Lung (tissue), 11 donors: ENCODE measurements at regions not wholly inside any gene's neighbourhood (a gene's known extent, or its start where the extent isn't known, plus 50 kb on each side); places are given as distances from the start of the nearest gene placed in this dataset.

Experiments used
- ATAC-seq: fragments of 200-7000 bp; cut with Tn5 transposase; one replicate; pipeline ENCODE4 v1.9.1; 2020; ENCODE audit warnings: moderate number of reproducible peaks; ENCODE audit not compliant: insufficient read depth, low FRiP score
- DNase-seq, 3 donors: peaks; one replicate each; pipeline ENCODE4 v3.0.0-alpha.2; 2013 to 2017
- H3K27ac ChIP-seq, 2 donors: one replicate each; pipeline ENCODE4 v1.5.1; 2013; ENCODE audit warnings: mild to moderate bottlenecking in 2 of 2, moderate library complexity in 2 of 2, control low read depth in 1 of 2, inconsistent platforms in 1 of 2, low read depth in 1 of 2, low read length in 1 of 2
- H3K27me3 ChIP-seq, 3 donors: one replicate each; pipeline ENCODE4 v1.5.1; 2013; ENCODE audit warnings: low read length in 2 of 3; ENCODE audit not compliant: control insufficient read depth in 3 of 3, insufficient read depth in 3 of 3
- H3K36me3 ChIP-seq, 4 donors: one replicate each; pipeline ENCODE4 v1.5.1; 2013; ENCODE audit warnings: low read length in 4 of 4, mild to moderate bottlenecking in 1 of 4, moderate library complexity in 1 of 4; ENCODE audit not compliant: control insufficient read depth in 4 of 4, insufficient read depth in 4 of 4
- H3K4me1 ChIP-seq, 5 donors: one replicate each; pipeline ENCODE4 v1.5.1; 2013; ENCODE audit warnings: low read length in 5 of 5, mild to moderate bottlenecking in 2 of 5, moderate library complexity in 1 of 5; ENCODE audit not compliant: control insufficient read depth in 5 of 5, insufficient read depth in 5 of 5
- H3K4me3 ChIP-seq: one replicate; pipeline ENCODE4 v1.5.1; 2013; ENCODE audit warnings: mild to moderate bottlenecking, control low read depth, moderate library complexity
- H3K9ac ChIP-seq, 2 donors: one replicate each; pipeline ENCODE4 v1.5.1; 2013; ENCODE audit warnings: low read length in 2 of 2, control low read depth in 1 of 2; ENCODE audit not compliant: insufficient read depth in 1 of 2
- H3K9me3 ChIP-seq, 4 donors: one replicate each; pipeline ENCODE4 v1.5.1; 2013; ENCODE audit warnings: low read length in 3 of 4, mild to moderate bottlenecking in 1 of 4, moderate library complexity in 1 of 4; ENCODE audit not compliant: control insufficient read depth in 4 of 4, insufficient read depth in 3 of 4
- CTCF ChIP-seq: IDR thresholded peaks from 2 replicates; pipeline ENCODE4 v1.5.1; 2012; ENCODE audit warnings: mild to moderate bottlenecking; ENCODE audit errors: control extremely low read depth, extremely low read depth
- WGBS, 2 donors: extraction: QIAGEN DNeasy Blood & Tissue Kit; methylation state at CpG; one replicate each; pipeline ENCODE4 v1.1.7; 2013; 5-methylcytosine and 5-hydroxymethylcytosine counted together
- donor health status: control.
- donor health status: control.
- donor health status: Bipolar disorder and iron deficiency.
- donor health status: healthy.
- donor health status: DM: yes; HTN: yes; CAD: no.

- Histone ChIP-seq H3K27ac (no peak overlapping the region), H3K27me3 (no peaks in the 10 kb centered on the region), H3K4me3 (no peak overlapping the region), H3K9me3 (no peaks in the 10 kb centered on the region), H3K4me1 (peaks cover 0 to 10% (median 0%) of the 10 kb centered on the region in 5 donors), H3K36me3 (no peaks in the 10 kb centered on the region), H3K9ac (no peak overlapping the region)
- DNase-seq (peak in 2 of 3 donors; percentile 35 to 42), ATAC-seq (no peak)
- no peak for TF ChIP-seq CTCF
- 53 to 63% methylated on average over 4 of the region's 4 CpGs for WGBS, 2 donors
Measured at GRCh38 chr9:19946441-19947109, 157.7 kb upstream of the SLC24A2 start.

- 68 to 76% methylated on average over 2 of the region's 2 CpGs for WGBS, 2 donors
Measured at GRCh38 chr9:19941874-19942273, 153.0 kb upstream of the SLC24A2 start.

GRCh38 chr9:19940811-19941535 is 152.1 kb upstream of the SLC24A2 start:
- TF ChIP-seq CTCF, result no peak
- Histone ChIP-seq H3K4me1 (peaks cover 0 to 6% (median 0%) of the 10 kb centered on the region in 5 donors), H3K9ac (no peak overlapping the region), H3K27ac (no peak overlapping the region), H3K9me3 (no peaks in the 10 kb centered on the region), H3K36me3 (no peaks in the 10 kb centered on the region), H3K27me3 (no peaks in the 10 kb centered on the region), H3K4me3 (no peak overlapping the region)
- DNase-seq (no peak), ATAC-seq (no peak)
- 67 to 75% methylated on average over 2 of the region's 2 CpGs for WGBS, 2 donors

More at GRCh38 chr9:19941874-19942273, 153.0 kb upstream of the SLC24A2 start:
- H3K27ac ChIP-seq, result no peak overlapping the region
- H3K27me3 ChIP-seq, result no peaks in the 10 kb centered on the region
- TF ChIP-seq CTCF, result no peak
- no peaks in the 10 kb centered on the region for H3K9me3 ChIP-seq
- H3K4me1 ChIP-seq, result peaks cover 0 to 12% (median 6%) of the 10 kb centered on the region in 5 donors
- DNase-seq (no peak), ATAC-seq (no peak)
- H3K4me3 ChIP-seq, result no peak overlapping the region
- no peaks in the 10 kb centered on the region for H3K36me3 ChIP-seq
- H3K9ac ChIP-seq, result no peak overlapping the region
